ENCODE measurements at regions not wholly inside any gene's neighbourhood (a gene's known extent, or its start where the extent isn't known, plus 50 kb on each side); places are given as distances from the start of the nearest gene placed in this dataset.

DNA sequence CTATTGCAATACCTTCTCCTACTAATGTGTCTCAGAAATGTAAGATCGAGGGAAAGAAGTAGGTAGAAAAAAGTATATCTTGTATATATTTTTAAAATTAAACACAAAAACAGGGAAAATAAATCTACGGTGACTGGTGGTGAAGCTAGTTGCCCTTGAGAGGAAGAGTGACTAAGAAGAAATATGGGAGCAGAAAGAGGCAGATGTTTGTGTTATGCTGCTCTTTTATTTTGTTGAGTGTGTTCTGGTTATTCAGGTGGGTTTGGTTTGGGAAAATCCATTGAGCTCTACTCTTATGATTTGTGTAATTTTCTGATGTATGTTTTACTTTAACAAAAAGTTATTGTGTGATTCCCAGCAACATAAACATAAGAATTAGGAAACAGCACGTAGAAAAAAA, 444.9 kb upstream of the B3GALT2 start:
- no peak overlapping the region for H3K4me2 ChIP-seq (ENCODE audit: low read length)
- no peak overlapping the region for H3K27ac ChIP-seq (ENCODE audit: low read depth, low read length, poor library complexity, severe bottlenecking)
- H3K4me1 ChIP-seq (ENCODE audit: insufficient read depth, low read length, severe bottlenecking) = no peaks in the 10 kb centered on the region
- H4K20me1 ChIP-seq (ENCODE audit: insufficient read depth, low read length) = no peaks in the 10 kb centered on the region
- 0 out of 2 replicates have a peak overlapping the region, but pooled peaks have one; percentile 14 for H2AFZ ChIP-seq (ENCODE audit: low read length)
- TF ChIP-seq, protein P1, sequence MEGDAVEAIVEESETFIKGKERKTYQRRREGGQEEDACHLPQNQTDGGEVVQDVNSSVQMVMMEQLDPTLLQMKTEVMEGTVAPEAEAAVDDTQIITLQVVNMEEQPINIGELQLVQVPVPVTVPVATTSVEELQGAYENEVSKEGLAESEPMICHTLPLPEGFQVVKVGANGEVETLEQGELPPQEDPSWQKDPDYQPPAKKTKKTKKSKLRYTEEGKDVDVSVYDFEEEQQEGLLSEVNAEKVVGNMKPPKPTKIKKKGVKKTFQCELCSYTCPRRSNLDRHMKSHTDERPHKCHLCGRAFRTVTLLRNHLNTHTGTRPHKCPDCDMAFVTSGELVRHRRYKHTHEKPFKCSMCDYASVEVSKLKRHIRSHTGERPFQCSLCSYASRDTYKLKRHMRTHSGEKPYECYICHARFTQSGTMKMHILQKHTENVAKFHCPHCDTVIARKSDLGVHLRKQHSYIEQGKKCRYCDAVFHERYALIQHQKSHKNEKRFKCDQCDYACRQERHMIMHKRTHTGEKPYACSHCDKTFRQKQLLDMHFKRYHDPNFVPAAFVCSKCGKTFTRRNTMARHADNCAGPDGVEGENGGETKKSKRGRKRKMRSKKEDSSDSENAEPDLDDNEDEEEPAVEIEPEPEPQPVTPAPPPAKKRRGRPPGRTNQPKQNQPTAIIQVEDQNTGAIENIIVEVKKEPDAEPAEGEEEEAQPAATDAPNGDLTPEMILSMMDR (IDR thresholded peaks at IDR 0.05; ENCODE audit: low read length) = no peak
- no peak for TF ChIP-seq EZH2 (IDR thresholded peaks at IDR 0.05; ENCODE audit: borderline replicate concordance, low read length)
- H3K9me2 ChIP-seq (ENCODE audit: low read depth, low read length) = no peaks in the 10 kb centered on the region
- H3K9ac ChIP-seq (ENCODE audit: low read length) = no peak overlapping the region
- H3K79me2 ChIP-seq (ENCODE audit: insufficient read depth, low read length) = no peaks in the 10 kb centered on the region
- H3K27me3 ChIP-seq (ENCODE audit: insufficient read depth, low read length) = no peaks in the 10 kb centered on the region
- H3K36me3 ChIP-seq (ENCODE audit: insufficient read depth, low read length) = no peaks in the 10 kb centered on the region
- H3K9me3 ChIP-seq (ENCODE audit: low read length) = no peaks in the 10 kb centered on the region
- no peaks in the 10 kb centered on the region for H3F3A ChIP-seq (ENCODE audit: insufficient read depth, low read length)
- H3K4me3 ChIP-seq (ENCODE audit: low read depth, low read length, poor library complexity, severe bottlenecking) = no peak overlapping the region

DNA sequence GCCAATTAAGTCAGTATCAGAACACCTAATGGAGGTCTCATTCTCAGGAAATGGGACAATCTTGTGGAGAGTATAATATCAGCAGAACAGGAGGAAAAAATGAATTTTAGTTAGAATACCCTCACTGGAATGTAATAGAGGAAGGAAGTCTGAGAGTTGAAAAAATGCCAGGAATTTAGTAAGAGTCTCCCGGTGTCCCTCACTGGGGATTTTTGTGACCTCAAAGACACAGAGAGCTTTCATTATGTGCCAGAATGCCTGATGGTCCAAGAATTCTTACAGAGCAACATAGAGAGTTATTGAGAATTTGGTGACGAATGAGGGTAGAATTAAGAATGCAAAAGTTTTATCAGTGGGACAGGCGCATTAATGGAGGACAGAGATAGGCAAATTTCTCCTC, 443.5 kb upstream of the B3GALT2 start:
- H3F3A ChIP-seq (ENCODE audit: insufficient read depth, low read length) = no peaks in the 10 kb centered on the region
- H4K20me1 ChIP-seq (ENCODE audit: insufficient read depth, low read length) = no peaks in the 10 kb centered on the region
- H2AFZ ChIP-seq (ENCODE audit: low read length) = no peak overlapping the region
- H3K4me3 ChIP-seq (ENCODE audit: low read depth, low read length, poor library complexity, severe bottlenecking) = no peak overlapping the region
- TF ChIP-seq, protein P1 (IDR thresholded peaks at IDR 0.05; ENCODE audit: low read length) = no peak
- no peak for TF ChIP-seq EZH2 (IDR thresholded peaks at IDR 0.05; ENCODE audit: borderline replicate concordance, low read length)
- no peak overlapping the region for H3K9ac ChIP-seq (ENCODE audit: low read length)
- no peaks in the 10 kb centered on the region for H3K4me1 ChIP-seq (ENCODE audit: insufficient read depth, low read length, severe bottlenecking)
- H3K36me3 ChIP-seq (ENCODE audit: insufficient read depth, low read length) = no peaks in the 10 kb centered on the region
- H3K27me3 ChIP-seq (ENCODE audit: insufficient read depth, low read length) = no peaks in the 10 kb centered on the region
- no peak overlapping the region for H3K4me2 ChIP-seq (ENCODE audit: low read length)
- H3K9me2 ChIP-seq (ENCODE audit: low read depth, low read length) = no peaks in the 10 kb centered on the region
- H3K79me2 ChIP-seq (ENCODE audit: insufficient read depth, low read length) = no peaks in the 10 kb centered on the region
- H3K27ac ChIP-seq (ENCODE audit: low read depth, low read length, poor library complexity, severe bottlenecking) = no peak overlapping the region
- H3K9me3 ChIP-seq (ENCODE audit: low read length) = no peaks in the 10 kb centered on the region

DNA sequence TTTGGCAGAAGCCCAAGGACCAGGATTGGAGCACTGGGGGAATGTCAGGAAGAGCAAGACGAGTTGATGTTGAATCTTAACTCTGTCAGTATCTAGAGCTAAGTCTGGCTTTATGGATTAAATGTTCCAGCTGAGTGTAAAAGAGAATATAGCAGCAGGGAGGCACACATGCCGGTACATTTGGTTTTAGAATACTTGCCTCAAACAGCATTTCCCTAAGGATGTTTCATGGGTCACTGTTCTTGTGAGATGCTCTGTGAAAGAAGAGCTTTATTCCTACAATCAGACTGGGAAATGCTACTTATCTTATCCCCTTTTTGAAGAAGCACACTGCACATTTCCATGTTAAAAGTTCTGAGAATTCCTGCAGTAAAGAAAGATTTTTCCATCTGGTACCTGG, 440.3 kb upstream of the B3GALT2 start:
- Histone ChIP-seq H3K27me3 (ENCODE audit: insufficient read depth, low read length) (no peaks in the 10 kb centered on the region), H3K9me2 (ENCODE audit: low read depth, low read length) (no peaks in the 10 kb centered on the region), H3K4me2 (ENCODE audit: low read length) (no peak overlapping the region), H3K79me2 (ENCODE audit: insufficient read depth, low read length) (no peaks in the 10 kb centered on the region), H2AFZ (ENCODE audit: low read length) (no peak overlapping the region), H3K4me3 (ENCODE audit: low read depth, low read length, poor library complexity, severe bottlenecking) (no peak overlapping the region), H4K20me1 (ENCODE audit: insufficient read depth, low read length) (no peaks in the 10 kb centered on the region), H3K27ac (ENCODE audit: low read depth, low read length, poor library complexity, severe bottlenecking) (no peak overlapping the region), H3K4me1 (ENCODE audit: insufficient read depth, low read length, severe bottlenecking) (no peaks in the 10 kb centered on the region), H3K9me3 (ENCODE audit: low read length) (no peaks in the 10 kb centered on the region), H3K36me3 (ENCODE audit: insufficient read depth, low read length) (no peaks in the 10 kb centered on the region), H3F3A (ENCODE audit: insufficient read depth, low read length) (no peaks in the 10 kb centered on the region), H3K9ac (ENCODE audit: low read length) (no peak overlapping the region)
- TF ChIP-seq EZH2 (IDR thresholded peaks at IDR 0.05; ENCODE audit: borderline replicate concordance, low read length) = no peak
- TF ChIP-seq, protein P1 (IDR thresholded peaks at IDR 0.05; ENCODE audit: low read length) = no peak
